ENCODE measurements at regions not wholly inside any gene's neighbourhood (a gene's known extent, or its start where the extent isn't known, plus 50 kb on each side); places are given as distances from the start of the nearest gene placed in this dataset.

- ATAC-seq (ENCODE audit: low FRiP score): no peak
- no peak for TF ChIP-seq CTCF (IDR thresholded peaks at IDR 0.05)
- no peak for DNase-seq (ENCODE audit: low spot score)
Measured at GRCh38 chr11:97498891-97499290, 1109.1 kb downstream of the JRKL start.

- TF ChIP-seq CTCF (IDR thresholded peaks at IDR 0.05): no peak
- DNase-seq (ENCODE audit: low spot score) (no peak), ATAC-seq (ENCODE audit: low FRiP score) (no peak)
Measured at GRCh38 chr11:97502201-97502600, 1112.4 kb downstream of the JRKL start.

- DNase-seq (ENCODE audit: low spot score) (no peak), ATAC-seq (ENCODE audit: low FRiP score) (no peak)
- no peak for TF ChIP-seq CTCF (IDR thresholded peaks at IDR 0.05)
Measured at GRCh38 chr11:97506076-97506759, 1116.4 kb downstream of the JRKL start.

- DNase-seq (ENCODE audit: low spot score): no peak
- no peak for ATAC-seq (ENCODE audit: low FRiP score)
- no peak for TF ChIP-seq CTCF (IDR thresholded peaks at IDR 0.05)
Measured at GRCh38 chr11:97514446-97514845, 1124.6 kb downstream of the JRKL start.

GRCh38 chr11:97516688-97517087 lies 1126.9 kb downstream of the JRKL start:
- no peak for TF ChIP-seq CTCF (IDR thresholded peaks at IDR 0.05)
- DNase-seq (ENCODE audit: low spot score) (no peak), ATAC-seq (ENCODE audit: low FRiP score) (no peak)

- DNase-seq (ENCODE audit: low spot score): no peak
- TF ChIP-seq CTCF (IDR thresholded peaks at IDR 0.05): no peak
- no peak for ATAC-seq (ENCODE audit: low FRiP score)
Measured at GRCh38 chr11:97525273-97525672, 1135.5 kb downstream of the JRKL start.

GRCh38 chr11:97537407-97538150 lies 1147.8 kb downstream of the JRKL start:
- no peak for ATAC-seq (ENCODE audit: low FRiP score)
- DNase-seq (ENCODE audit: low spot score): no peak

More at GRCh38 chr11:97537407-97538150, 1147.8 kb downstream of the JRKL start:
- no peak for TF ChIP-seq CTCF (IDR thresholded peaks at IDR 0.05)
